ENCODE measurements at regions not wholly inside any gene's neighbourhood (a gene's known extent, or its start where the extent isn't known, plus 50 kb on each side); places are given as distances from the start of the nearest gene placed in this dataset.

DNA sequence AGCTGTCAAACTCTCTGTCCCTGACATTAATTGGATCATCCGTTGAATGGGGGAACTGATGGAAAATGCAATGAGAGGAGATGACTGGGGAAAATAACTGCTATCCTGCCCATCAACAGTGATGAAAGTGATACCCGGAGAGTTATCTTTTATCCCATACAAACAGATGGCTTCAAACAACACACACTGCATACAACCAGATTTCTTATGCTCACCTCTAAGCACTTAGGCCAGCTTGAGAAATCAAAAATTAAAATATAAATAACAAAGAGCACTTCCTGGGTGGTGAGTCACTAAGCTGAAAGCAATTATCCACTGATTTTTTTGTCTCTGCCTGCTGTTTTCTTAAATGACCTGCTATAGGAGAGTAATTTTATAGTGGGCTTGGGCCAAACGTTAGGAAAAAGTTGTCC is 237.6 kb upstream of the RGPD4 start:
- no peak for DNase-seq

DNA sequence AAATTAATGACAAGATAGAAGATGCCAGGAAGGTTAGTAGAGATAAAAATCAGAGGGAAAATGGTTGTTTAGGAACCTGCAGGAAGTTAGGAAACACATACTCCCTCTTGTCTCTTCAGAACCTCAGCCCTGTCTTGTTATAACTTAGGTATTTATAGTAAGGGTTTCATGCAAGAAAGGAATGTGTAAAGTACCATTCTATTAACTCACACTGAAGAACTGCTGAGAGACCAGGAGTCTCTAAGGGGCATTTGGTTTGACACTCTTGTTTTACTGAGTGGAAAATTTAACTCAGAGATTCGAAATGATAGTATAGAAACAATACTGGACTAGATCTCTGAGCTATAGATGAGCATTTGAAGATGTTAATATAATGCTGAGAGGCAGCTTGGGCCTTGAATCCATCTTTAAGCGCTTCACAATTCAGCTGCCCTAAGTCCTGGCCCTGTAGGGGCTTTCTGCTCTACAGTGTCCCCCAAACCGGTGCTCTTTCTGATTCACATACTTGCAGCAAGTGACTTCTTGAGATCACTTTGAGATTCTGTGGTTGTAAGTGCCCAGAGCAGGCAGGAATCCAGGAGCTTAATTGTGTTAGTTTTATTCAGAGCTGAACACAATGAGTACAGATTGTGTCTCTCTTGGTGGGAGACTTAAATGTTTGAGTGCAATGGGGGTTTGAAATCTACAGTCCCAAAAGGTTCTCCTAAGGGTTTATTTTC is 235.0 kb upstream of the RGPD4 start:
- DNase-seq, result no peak

DNA sequence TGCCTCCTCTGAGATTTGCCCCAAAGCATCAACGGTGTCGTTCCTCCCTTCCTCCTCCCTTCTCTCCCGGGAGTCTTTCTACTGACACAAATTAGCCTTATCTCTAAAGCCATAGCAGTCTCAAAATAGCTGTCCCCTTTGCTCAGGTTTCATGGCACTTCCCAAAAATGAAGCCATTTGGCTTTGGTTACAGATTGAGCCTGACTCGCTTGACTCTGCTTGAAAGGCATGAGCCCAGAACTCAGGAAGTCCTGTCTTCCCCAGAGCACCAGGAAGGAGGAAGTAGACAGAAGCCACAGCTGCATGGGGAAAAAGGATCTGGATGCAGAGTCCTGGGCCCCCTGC is 234.4 kb upstream of the RGPD4 start:
- DNase-seq, result no peak

DNA sequence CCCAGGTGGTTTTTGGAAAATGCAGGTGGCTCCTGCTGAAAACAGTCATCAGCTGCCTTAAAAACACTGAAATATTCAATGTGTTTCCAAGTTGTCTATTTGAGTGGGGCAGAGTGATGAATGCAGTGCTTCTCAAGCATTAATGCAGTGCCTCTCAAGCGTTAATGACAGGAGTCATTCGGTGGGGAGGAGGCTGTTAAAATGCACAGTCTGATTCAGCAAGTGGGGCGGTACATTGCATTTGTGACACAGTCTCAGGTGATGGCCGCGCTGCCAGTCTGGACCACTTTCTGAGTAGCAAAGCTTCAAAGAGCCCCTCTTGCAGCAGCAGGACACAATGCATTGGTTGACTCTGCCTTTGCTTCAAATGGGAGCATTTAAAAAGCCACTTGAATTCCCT is 231.4 kb upstream of the RGPD4 start:
- DNase-seq, result no peak

DNA sequence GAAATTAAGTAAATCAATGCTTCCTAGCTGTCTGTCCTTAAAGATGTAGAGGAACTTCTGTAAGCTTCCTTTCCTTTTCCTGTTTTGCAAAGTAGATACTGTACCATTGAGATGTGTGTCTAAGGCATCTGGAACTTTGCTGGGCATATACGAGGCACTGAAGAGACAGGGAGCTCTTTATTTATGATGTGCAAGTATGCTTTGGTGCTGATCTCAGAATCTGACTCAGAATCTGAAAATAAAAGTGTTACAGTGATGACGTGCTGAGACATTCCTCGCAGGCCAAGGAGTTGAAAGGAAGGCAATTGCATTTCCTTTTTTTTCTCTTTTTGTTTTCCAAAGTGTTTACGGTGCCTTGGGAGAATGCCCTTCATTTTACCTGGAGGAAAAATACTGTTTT is 230.9 kb upstream of the RGPD4 start:
- DNase-seq, result no peak

DNA sequence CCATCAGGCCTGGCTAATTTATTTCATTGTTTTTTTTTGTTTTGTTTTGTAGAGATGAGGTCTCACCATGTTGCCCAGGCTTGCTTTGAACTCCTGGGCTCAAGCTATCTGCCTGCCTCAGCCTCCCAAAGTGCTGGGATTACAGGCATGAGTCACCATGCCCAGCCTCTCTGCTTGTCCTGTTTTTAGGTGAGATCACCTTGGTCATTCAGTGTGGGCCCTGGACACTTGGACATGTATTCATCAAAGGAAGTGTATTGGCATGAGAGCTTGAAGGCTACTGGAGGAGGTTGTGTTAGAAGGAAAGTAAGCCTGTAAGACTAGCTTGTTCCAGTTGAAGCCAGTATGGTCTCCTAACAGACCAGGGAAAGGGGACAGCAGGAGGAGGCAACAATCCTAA is 229.2 kb upstream of the RGPD4 start:
- DNase-seq, result no peak

DNA sequence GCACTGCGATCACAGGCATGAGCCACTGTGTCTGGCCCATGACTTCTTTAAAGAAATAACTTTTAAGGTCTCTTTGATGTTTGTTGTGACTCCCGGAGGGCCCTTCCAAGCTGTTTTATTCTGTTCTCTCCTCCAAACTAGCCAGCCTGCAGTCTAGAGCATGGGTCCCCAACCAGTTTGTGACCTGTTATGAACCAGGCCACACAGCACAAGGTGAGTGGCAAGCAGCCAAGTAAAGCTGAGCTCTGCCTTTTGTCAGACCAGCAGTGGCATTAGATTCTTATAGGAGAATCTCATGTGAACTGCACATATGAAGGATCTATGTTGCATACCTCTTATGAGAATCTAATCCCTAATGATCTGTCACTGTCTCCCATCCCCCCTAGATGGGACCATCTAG is 223.9 kb upstream of the RGPD4 start:
- DNase-seq, result no peak

DNA sequence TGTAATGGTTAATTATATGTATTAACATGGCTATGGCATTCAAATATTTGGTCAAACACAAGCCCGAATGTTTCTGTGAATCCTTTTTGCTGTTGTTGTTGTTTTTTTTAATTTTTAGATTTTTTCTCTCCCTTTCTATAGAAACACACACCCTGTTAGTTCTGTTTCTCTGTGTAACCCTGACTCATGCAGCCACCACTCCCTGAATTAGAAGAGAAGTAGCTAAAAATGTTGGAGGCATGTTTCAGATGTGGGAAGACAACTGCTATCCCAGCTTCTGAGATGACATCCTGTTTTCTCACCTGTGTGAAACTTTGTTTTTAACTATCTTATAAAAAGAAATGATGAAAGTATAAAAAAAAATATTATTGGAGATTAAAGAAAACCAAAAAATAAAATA is 219.6 kb upstream of the RGPD4 start:
- DNase-seq, result no peak

DNA sequence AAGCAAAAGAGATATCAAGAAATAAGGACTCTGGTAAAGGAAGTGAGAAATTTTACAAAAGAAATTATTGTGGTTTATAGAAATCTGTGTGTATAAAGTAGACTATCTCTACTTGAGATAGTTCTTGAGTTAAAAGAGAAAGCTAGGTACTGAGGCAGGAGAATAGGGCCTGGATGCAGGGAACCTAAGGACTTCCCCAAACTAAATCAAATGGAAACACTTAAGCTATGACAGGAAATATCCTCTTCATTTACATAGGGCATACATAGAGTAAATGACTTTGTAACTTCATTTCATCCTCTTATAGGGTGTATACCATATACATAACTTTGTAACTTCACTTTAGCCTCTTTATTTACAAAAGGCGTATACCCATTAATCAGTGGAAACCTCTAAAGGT is 219.2 kb upstream of the RGPD4 start:
- no peak for DNase-seq

DNA sequence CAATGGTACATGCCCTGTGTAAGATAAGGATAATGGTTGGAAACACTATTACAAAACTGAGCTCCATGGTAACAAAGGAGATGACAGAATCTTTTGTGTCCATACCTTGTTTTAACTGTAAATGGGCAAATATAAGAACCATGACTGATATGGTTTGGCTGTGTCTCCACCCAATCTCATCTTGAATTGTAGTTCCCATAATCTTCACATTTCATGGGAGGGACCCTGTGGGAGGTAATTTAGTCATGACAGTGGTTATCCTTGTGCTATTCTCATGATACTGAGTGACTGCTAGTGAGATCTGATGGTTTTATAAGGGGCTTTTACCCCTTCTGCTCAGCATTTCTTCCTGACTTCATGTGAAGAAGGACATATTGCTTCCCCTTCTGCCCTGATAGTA is 211.7 kb upstream of the RGPD4 start:
- DNase-seq, result no peak

DNA sequence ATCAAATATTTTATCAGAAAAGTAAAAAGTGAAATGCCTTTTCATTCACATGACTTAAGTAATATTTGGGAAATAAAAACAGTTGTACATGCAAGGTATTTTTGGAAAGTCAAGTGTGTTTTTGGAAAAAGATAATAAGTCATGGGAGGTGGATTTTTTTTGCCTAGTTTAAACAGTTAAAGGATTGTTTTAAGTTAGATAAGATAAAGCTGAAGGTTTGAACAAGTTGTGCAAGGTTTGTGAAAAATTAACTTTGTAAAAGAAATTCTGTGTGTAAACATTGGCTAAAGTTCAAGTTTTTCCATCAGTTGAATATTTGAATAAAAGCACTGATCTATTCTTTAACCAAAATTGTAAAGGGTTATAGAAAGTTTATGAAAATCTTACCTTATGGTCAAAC is 207.9 kb upstream of the RGPD4 start:
- DNase-seq, result no peak

DNA sequence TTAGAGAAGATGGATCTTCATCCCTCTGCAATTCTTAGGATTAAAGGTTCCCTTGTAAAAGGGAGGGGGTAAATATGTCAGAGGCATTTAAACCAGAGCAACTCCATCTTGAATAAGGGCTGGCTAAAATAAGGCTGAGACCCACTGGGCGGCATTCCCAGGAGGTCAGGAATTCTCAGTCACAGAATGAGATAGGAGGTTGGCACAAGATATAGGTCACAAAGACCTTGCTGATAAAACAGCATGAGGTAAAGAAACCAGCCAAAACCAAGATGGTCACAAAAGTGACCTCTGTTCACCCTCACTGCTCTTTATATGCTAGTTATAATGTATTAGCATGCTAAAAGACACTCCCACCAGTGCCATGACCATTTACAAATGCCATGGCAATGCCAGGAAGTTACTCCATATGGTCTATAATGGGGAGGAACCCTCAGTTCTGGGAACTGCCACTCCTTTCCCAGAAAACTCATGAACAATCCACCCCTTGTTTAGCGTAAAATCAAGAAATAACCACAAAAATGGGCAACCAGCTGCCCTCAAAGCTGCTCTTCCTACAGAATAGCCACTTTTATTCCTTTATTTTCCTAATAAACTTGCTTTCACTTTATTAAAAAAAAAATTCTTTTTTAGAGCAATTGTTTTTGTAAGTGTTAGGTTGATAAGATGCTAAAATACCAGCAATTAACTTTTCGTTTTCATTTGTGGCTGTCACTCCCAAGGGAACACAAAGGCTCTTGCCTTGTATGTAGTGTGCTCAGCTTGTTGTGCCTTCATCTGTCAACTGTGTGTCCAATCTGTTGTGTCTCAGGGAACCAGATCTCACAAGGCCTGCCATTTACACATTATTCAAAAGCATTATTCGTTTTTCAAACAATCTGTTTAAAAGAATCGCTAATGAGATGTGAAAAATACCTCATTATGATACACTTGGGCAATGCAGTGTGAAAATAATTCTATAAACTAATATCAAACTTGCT is 205.2 kb upstream of the RGPD4 start:
- no peak for DNase-seq

DNA sequence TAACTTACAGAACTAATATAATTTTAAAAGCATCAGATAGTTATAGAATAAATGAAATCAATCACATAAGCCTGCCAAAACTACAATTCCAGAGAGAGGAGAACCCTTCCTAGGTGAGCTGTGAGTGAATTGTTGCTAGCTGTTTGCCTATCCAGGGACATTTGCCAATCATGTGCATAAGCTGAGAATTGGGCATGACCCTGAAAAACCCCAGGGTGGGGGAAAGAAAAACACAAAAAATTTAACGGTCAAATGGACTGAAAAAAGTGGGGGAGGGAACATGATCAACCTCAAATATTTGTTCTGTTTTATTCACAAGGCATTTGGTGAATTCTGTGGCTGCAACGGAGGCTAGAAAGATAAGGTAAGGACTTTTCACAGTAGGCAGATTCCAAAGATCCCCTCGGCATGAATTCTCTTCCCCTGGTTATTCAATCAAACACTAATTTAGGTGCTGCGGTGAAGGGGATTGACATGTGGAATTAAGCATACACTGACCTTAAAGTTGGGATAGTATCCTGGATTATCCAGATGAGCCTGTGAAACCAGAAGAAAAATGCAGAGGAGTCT is 203.9 kb upstream of the RGPD4 start:
- DNase-seq, result no peak

DNA sequence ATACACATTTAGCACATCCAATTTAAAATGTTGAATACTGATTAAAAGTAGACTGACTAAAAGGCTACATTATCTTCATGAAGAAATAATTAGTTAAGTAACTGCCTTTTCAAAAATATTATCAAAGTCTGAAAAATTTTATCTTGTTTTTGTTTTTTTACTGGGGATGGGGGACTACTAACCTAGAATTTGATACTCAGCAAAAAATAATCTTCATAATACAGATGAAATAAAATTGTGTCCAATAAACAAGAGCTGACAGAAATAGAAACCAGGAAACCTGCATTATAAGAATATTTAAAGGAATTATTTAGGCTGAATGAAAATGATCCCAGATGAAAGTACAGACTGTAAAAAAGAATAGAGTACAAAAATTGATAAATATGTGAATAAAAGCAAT is 200.7 kb upstream of the RGPD4 start:
- DNase-seq, result no peak

DNA sequence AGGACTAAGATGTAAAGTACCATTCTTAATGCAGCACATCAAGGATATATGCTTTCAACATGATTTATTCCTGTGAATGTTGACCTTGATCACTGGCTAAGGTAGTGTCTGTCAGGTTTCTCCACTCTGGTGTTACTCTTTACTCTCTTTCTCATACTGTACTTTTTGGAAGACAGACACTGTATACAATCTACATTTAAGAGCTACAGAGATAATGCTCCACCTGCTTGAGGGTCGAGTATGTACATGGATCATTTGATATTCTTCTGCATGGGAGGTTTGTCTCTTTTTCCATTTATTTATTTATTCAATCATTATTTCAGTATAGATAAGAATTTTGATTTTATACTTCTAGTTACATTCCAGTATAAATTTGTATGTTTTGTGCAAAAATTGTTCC is 199.5 kb upstream of the RGPD4 start:
- DNase-seq, result no peak

DNA sequence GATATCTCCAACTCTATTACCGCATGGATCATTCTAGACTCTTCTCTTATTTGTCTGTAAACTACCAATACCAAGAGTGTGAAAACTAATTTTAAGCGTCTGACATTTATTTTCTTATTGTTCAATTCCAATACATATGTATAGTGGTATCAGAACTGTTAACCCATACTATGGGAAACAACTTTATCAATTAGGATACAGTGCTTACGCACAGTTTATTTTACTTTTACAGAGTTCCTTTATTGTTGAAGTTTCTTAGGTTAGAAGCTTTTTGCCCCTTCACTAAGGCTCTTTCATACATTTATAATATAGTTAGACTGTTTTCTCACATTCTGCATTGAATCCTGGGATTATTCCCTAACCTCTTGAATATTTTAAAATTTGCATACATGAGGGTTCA is 198.8 kb upstream of the RGPD4 start:
- no peak for DNase-seq

DNA sequence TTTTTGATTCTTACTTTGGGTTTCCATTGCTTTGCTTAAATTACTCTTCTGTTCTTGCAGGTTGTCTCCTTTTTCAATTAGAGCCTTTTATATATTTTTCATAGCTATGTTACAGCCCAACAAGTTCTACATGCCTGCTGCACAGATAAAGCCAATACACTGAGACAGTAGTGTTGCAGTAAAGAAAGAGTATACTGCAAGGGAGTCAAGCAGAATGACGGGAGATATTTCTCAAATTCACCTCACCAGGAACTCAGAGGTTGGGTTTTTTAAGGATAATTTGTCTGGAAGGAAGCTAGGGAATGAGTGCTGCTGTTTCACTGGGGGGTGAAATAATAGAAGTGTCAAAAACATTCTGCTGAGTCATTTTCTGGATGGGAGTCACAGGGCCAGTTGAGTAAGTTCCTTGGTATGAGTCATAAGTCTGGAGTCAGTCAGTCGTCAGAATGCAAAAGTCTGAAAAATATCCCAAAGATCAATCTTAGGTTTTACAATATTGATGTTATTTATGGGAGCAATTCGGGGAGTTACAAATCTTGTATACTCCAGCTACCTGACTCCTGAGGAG is 193.0 kb upstream of the RGPD4 start:
- DNase-seq, result no peak

DNA sequence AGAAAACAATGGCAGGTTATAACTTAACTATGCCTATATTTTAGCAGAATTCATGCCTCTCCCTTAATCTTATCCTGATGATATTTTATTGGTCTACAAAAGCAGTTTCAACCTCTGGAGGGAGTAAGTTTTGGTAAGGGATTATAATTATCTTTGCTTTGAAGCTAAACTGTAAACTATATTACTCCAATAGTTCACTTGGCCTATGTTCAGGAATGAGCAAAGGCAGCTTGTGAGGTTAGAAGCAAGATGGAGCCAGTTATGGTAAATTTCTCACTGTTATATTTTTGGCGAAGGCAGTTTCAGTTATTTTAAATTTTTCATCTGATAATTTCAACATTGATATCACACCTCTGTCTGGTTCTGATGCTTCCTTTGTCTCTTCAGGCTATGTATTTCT is 192.5 kb upstream of the RGPD4 start:
- no peak for DNase-seq

DNA sequence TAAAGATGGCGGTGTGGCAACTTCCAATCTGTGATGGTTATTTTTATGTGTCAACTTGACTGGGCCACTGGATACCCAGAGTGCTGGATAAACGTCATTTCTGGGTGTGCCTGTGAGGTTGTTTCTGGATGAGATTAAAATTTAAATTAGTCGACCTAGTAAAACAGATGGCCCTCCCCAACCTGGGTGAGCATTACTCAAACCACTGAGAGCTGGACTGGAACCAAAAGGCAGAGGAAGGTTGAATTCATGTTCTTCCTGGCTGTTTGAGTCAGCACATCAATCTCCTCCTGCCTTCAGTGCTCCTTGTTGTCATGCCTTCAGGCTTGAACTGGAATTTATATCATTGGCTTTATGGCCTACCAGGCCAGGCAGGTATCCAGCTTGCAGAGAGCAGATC is 190.8 kb upstream of the RGPD4 start:
- DNase-seq, result no peak

DNA sequence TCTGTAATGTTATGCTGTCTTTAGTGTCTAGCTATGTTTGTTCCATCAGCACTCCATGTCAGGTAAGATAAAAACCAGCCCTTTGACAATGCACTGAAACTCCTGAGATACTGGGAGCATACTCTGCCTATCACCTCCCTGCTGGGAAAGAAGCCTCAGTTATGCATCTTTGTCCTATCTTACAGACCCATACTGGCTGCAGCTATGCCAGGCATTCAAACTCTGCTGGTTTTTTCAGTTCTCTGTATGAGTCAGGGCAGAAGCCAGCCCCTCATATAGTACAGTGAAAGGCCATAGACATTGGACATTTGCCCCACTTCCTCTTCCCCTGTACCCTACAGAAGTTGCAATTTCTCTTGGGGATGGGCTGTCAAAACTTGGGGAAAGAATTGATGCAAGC is 181.1 kb upstream of the RGPD4 start:
- DNase-seq, result no peak

DNA sequence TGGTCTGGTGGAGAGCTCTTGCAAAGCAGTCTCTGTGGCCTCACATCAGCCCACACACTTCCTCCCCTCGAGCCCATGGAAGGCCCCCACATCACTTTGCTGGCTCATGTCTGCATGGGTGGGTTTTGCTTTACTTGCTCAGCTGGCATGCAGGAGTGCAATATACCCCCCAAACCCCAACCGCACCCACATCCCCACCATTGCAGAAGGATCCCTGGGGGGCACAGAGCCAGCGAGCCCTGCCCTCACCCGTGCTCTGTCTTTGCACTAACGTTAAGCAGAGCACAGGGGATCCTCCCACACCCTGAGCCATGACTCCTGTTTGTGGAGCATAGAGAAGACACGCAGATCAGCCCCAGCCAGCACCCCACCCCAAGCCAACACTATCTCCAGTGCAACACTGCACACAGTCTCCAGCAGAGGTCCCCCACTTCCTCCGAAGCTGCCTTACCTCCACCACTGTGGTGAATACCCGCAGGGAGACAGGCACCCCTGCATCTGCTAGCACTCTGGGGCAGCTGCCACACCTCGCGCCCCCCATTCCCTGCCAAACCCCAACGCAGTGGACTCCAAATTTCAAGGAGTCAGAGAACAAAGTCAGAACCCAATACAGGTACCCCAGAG is 177.8 kb upstream of the RGPD4 start:
- no peak for DNase-seq

DNA sequence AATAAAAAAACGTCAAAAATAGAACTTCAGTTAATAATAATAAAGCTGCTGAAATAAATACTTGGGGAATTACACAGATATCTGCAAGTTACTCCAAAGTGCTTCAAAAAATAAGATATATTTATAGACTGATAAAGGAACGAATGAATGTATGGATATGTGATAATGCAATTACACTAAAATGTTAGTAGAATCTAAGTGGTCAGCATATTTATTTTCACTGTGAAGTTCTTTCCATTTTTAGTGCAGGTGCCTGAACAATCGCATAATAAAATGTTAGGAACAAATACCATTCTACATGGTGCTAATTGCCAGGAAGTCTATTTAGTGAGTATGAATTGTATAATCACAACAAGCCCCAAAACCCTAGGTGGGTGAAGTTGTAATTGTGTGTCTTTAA is 169.6 kb upstream of the RGPD4 start:
- DNase-seq, result no peak

DNA sequence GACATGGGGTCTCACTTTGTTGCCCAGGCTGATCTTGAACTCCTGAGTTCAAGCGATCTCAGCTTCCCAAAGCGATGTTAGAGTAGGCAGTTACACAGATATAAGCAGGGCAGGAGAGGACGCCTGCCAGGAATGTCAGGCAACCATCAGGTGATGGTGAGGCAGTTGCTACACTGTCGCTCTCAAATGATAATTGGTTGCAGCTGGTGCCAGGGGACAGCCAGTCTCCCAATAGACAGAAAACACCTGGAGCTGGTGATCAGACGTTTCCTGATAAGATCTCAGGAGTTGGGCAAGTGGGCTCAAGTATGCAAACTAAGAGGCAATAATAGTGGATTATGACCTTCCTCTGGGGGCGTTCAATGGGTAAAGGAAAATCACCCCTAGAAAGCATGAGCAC is 163.1 kb upstream of the RGPD4 start:
- DNase-seq, result peak; percentile 17

All from NCI-H510A (cell line).